ENCODE measurements at regions not wholly inside any gene's neighbourhood (a gene's known extent, or its start where the extent isn't known, plus 50 kb on each side); places are given as distances from the start of the nearest gene placed in this dataset.

GRCh38 chr9:100775912-100776311, 198.0 kb downstream of the CAVIN4 start:
- TF ChIP-seq CTCF (IDR thresholded peaks at IDR 0.05; ENCODE audit: low read length) (no peak), EZH2 (IDR thresholded peaks at IDR 0.05; ENCODE audit: borderline replicate concordance, low read length) (no peak)
